Lower leg skin (tissue), 3 donors: ENCODE measurements at regions not wholly inside any gene's neighbourhood (a gene's known extent, or its start where the extent isn't known, plus 50 kb on each side); places are given as distances from the start of the nearest gene placed in this dataset.

ENCODE experiments used
- CTCF ChIP-seq, 3 donors: fragments of 450-650 bp; IDR thresholded peaks; one replicate each; pipeline ENCODE4 v1.5.1; 2016; ENCODE audit warnings: antibody characterized with exemption in 3 of 3, mild to moderate bottlenecking in 3 of 3, moderate library complexity in 2 of 3
- POLR2A ChIP-seq, 2 donors: fragments of 450-650 bp; IDR thresholded peaks; one replicate each; pipeline ENCODE4 v1.6.1; 2016 to 2017; ENCODE audit warnings: antibody characterized with exemption in 2 of 2, mild to moderate bottlenecking in 1 of 2, moderate library complexity in 1 of 2

GRCh38 chr18:76188097-76188496 is 306.9 kb downstream of the ZNF516 start:
- TF ChIP-seq CTCF (IDR thresholded peaks at IDR 0.05) = no peak
- no peak for TF ChIP-seq POLR2A (IDR thresholded peaks at IDR 0.05)
